Vagina (tissue), 2 donors: ENCODE measurements at regions not wholly inside any gene's neighbourhood (a gene's known extent, or its start where the extent isn't known, plus 50 kb on each side); places are given as distances from the start of the nearest gene placed in this dataset.
"Not testable (repeated sequence)": the region's sequence is repeated elsewhere in the genome, so short reads cannot be mapped to it uniquely, and the experiment has no call there.

ENCODE experiments used
- DNase-seq, 2 donors: peaks; one replicate each; pipeline ENCODE4 v3.0.0-alpha.2; 2017; ENCODE audit errors: extremely low spot score in 2 of 2
- H3K27ac ChIP-seq: fragments of 200-600 bp; sonication (generic); one replicate; pipeline ENCODE4 v1.5.1; 2019
- H3K27me3 ChIP-seq: fragments of 200-600 bp; sonication (generic); one replicate; pipeline ENCODE4 v1.5.1; 2019
- H3K36me3 ChIP-seq, 2 donors: fragments of 200-600 bp; sonication (generic); one replicate each; pipeline ENCODE4 v1.5.1; 2017 to 2019
- H3K4me1 ChIP-seq: fragments of 200-600 bp; sonication (generic); one replicate; pipeline ENCODE4 v1.5.1; 2019
- H3K4me3 ChIP-seq, 2 donors: fragments of 200-600 bp; sonication (generic); 1 replicate in 1 of 2; 2 replicates in 1 of 2; pipeline ENCODE4 v1.5.1; 2016 to 2019
- H3K9me3 ChIP-seq: fragments of 200-600 bp; sonication (generic); one replicate; pipeline ENCODE4 v1.5.1; 2019
- POLR2A ChIP-seq, 2 donors: fragments of 450-650 bp; IDR thresholded peaks; one replicate each; pipeline ENCODE4 v1.6.1; 2017; ENCODE audit warnings: antibody characterized with exemption in 2 of 2, mild to moderate bottlenecking in 2 of 2, moderate library complexity in 2 of 2
- POLR2AphosphoS5 ChIP-seq, 2 donors: sonication (generic); formaldehyde crosslinking; IDR thresholded peaks; one replicate each; pipeline ENCODE4 v1.9.0; 2017; ENCODE audit warnings: antibody characterized with exemption in 2 of 2, mild to moderate bottlenecking in 2 of 2, low read depth in 1 of 2; ENCODE audit not compliant: insufficient read depth in 1 of 2
- intact Hi-C: fragments of 100-400 bp; cut with DNase I; formaldehyde crosslinking; loops from one replicate; pipeline ENCODE4 v1.15.1; 2023
- TF ChIP-seq, protein P1 (sequence below), 3 experiments: fragments of 450-650 bp in 2 of 3; fragments of 200-600 bp in 1 of 3; sonication (generic) in 1 of 3; IDR thresholded peaks; one replicate each; pipeline ENCODE4 v1.5.1; 2017 to 2019; ENCODE audit warnings: antibody characterized with exemption in 3 of 3, mild to moderate bottlenecking in 2 of 3, moderate library complexity in 2 of 3

DNA sequence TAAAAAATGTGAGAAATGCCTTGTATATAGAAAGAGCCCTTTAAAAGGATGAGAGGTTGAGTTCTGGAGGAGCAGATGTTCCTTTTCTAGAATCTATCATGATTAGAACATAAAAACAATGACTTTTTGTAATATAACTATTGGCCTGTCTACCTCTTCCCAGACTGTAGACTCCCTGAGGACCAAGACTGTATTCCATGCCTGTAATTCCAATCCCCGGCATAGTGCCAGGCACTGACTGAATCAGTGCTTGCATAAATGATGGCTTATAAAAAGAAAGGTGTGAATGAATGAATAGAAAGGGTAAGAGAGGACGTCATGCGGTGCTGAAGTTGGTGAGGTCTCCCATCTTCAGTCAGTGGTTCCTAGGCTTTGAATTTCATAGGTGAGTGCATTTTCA lies 92.6 kb upstream of the GDNF start:
- no peaks in the 10 kb centered on the region for H3K9me3 ChIP-seq
- H3K36me3 ChIP-seq = no peaks in the 10 kb centered on the region
- no peak overlapping the region for H3K4me3 ChIP-seq
- no peaks in the 10 kb centered on the region for H3K4me1 ChIP-seq
- H3K27me3 ChIP-seq = no peaks in the 10 kb centered on the region
- H3K27ac ChIP-seq = no peak overlapping the region
- no peak for TF ChIP-seq POLR2AphosphoS5 (IDR thresholded peaks at IDR 0.05; ENCODE audit: insufficient read depth in 1 of 2, low read depth in 1 of 2)
- TF ChIP-seq, protein P1, sequence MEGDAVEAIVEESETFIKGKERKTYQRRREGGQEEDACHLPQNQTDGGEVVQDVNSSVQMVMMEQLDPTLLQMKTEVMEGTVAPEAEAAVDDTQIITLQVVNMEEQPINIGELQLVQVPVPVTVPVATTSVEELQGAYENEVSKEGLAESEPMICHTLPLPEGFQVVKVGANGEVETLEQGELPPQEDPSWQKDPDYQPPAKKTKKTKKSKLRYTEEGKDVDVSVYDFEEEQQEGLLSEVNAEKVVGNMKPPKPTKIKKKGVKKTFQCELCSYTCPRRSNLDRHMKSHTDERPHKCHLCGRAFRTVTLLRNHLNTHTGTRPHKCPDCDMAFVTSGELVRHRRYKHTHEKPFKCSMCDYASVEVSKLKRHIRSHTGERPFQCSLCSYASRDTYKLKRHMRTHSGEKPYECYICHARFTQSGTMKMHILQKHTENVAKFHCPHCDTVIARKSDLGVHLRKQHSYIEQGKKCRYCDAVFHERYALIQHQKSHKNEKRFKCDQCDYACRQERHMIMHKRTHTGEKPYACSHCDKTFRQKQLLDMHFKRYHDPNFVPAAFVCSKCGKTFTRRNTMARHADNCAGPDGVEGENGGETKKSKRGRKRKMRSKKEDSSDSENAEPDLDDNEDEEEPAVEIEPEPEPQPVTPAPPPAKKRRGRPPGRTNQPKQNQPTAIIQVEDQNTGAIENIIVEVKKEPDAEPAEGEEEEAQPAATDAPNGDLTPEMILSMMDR (IDR thresholded peaks at IDR 0.05) = no peak
- TF ChIP-seq POLR2A (IDR thresholded peaks at IDR 0.05) = no peak
- DNase-seq = no peak
- intact Hi-C loops = no loop called here

DNA sequence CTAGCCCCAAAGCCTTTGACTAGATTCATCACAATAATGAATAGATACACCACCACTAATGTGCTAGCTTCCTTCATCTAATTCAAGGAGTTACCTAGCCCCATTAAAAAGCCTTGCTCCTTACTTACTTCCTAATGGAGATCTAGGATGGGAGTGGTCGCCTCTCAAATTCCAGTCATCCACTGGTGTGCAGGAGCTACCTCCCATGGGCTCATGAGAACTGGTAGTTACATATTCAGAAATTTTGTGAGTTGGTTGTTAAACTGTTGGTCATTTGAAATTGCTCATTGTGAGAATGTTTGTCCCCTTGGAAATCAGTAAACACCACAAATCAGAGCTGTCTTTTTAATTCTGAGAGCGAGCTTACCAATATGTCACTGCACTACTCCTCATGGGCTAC lies 91.7 kb upstream of the GDNF start:
- TF ChIP-seq POLR2A (IDR thresholded peaks at IDR 0.05) (no peak), POLR2AphosphoS5 (IDR thresholded peaks at IDR 0.05; ENCODE audit: insufficient read depth in 1 of 2, low read depth in 1 of 2) (no peak)

DNA sequence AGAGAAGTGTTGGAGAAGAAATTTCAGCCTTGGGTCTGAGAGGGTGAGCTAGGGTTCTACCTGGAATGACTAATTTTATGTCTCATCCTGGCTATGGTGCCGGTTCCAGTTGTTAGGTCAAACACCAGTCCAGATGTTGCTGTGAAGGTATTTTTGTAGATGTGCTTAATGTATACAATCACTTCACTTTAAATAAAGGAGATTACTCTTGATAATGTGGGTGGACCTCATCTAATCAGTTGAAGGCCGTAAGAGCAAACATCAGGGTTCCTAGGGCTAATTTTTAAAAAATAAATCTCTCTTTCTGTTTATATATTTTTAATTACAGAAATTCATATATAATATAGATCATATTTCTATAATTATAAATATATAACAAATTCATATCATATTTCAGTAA lies 90.5 kb upstream of the GDNF start:
- H3K27me3 ChIP-seq = no peaks in the 10 kb centered on the region
- no peak overlapping the region for H3K4me3 ChIP-seq
- H3K9me3 ChIP-seq = no peaks in the 10 kb centered on the region
- no peak for TF ChIP-seq POLR2AphosphoS5 (IDR thresholded peaks at IDR 0.05; ENCODE audit: insufficient read depth in 1 of 2, low read depth in 1 of 2)
- TF ChIP-seq POLR2A (IDR thresholded peaks at IDR 0.05) = no peak
- TF ChIP-seq, protein P1 (IDR thresholded peaks at IDR 0.05) = no peak
- no peaks in the 10 kb centered on the region for H3K36me3 ChIP-seq
- H3K4me1 ChIP-seq = no peaks in the 10 kb centered on the region
- no peak for DNase-seq
- no peak overlapping the region for H3K27ac ChIP-seq
- intact Hi-C loops = no loop called here

More for the DNA sequence above, 91.7 kb upstream of the GDNF start:
- Histone ChIP-seq H3K4me3 (no peak overlapping the region), H3K27ac (no peak overlapping the region), H3K27me3 (no peaks in the 10 kb centered on the region), H3K4me1 (no peaks in the 10 kb centered on the region), H3K36me3 (no peaks in the 10 kb centered on the region), H3K9me3 (no peaks in the 10 kb centered on the region)
- DNase-seq = no peak
- intact Hi-C loops = no loop called here

DNA sequence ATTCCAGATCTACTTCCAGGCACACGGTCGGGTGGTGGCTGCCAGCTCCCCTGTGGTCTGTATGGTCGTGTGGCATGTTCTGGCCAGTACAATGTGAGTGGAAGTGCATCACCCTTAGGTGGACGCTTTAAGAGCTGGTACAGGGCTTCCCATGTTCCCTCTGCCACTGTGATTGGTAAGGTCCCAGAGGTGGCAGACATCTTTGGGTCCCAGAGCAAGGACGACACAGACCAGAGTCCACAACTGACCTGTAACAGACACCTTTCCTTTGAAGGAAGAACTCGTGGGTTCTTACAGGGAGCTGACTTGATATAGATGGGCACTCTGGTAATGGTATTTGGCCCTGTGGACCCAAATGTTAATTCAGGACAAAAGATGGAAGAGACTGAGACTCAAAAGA lies 90.0 kb upstream of the GDNF start:
- H3K36me3 ChIP-seq = no peaks in the 10 kb centered on the region
- H3K4me3 ChIP-seq = no peak overlapping the region
- no peaks in the 10 kb centered on the region for H3K27me3 ChIP-seq
- DNase-seq = no peak
- H3K27ac ChIP-seq = no peak overlapping the region
- H3K9me3 ChIP-seq = no peaks in the 10 kb centered on the region
- TF ChIP-seq POLR2AphosphoS5 (IDR thresholded peaks at IDR 0.05; ENCODE audit: insufficient read depth in 1 of 2, low read depth in 1 of 2) (no peak), POLR2A (IDR thresholded peaks at IDR 0.05) (no peak)
- TF ChIP-seq, protein P1 (IDR thresholded peaks at IDR 0.05) = no peak
- no peaks in the 10 kb centered on the region for H3K4me1 ChIP-seq
- intact Hi-C loops = no loop called here

DNA sequence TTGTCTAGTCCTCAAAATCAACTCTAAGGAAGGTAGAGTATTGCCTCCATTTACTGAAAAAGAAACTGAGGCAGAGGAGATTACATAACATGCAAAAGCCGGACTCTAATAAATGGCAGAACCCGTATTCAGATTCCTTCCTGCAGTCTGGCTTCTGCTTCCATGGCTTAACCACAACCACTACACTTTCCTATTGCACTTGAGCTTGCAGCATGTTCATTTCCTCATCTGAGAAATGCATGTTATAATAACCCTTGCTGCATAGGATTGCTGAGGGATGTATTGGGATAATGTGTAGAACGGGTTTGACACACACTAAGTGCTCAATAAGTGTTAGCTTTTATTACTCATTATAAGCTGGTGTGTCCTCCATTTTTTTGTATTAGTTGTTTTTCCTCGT lies 87.9 kb upstream of the GDNF start:
- H3K4me1 ChIP-seq, intact Hi-C loops, H3K27me3 ChIP-seq, H3K27ac ChIP-seq, H3K36me3 ChIP-seq, H3K4me3 ChIP-seq, H3K9me3 ChIP-seq, DNase-seq: not testable (repeated sequence)

DNA sequence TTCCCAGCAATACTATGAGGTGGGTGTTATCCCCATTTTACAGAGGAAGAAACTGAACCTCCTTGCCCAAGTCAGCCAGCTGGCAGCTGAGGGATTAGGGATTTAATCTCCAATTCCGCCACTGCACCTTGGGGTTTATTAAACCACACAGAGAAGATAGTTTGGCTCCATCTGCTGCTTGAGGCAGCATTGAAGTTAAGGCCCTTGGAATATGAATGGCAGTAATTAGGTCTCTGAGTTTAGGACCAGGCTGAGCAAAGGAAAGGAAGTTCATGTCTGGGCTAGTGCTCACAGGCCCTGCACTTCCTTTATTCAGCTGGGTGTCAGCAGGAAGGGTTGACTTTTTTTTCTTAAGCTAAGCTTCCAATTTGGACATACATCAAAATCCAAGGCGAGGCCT lies 86.9 kb upstream of the GDNF start:
- DNase-seq = no peak
- no peak overlapping the region for H3K4me3 ChIP-seq
- TF ChIP-seq POLR2A (IDR thresholded peaks at IDR 0.05) (no peak), POLR2AphosphoS5 (IDR thresholded peaks at IDR 0.05; ENCODE audit: insufficient read depth in 1 of 2, low read depth in 1 of 2) (no peak)
- TF ChIP-seq, protein P1 (IDR thresholded peaks at IDR 0.05) = no peak
- no peaks in the 10 kb centered on the region for H3K4me1 ChIP-seq
- H3K27me3 ChIP-seq = no peaks in the 10 kb centered on the region
- no peaks in the 10 kb centered on the region for H3K36me3 ChIP-seq
- H3K9me3 ChIP-seq = no peaks in the 10 kb centered on the region
- intact Hi-C loops = no loop called here
- no peak overlapping the region for H3K27ac ChIP-seq
